GM18861 (cell line): ENCODE measurements at regions not wholly inside any gene's neighbourhood (a gene's known extent, or its start where the extent isn't known, plus 50 kb on each side); places are given as distances from the start of the nearest gene placed in this dataset.
"Not testable (repeated sequence)": the region's sequence is repeated elsewhere in the genome, so short reads cannot be mapped to it uniquely, and the experiment has no call there.

Experiments used
- ATAC-seq: cut with Tn5 transposase; IDR thresholded peaks from one replicate; pipeline ENCODE4 v1.9.1; 2021; ENCODE audit not compliant: unreplicated experiment

DNA sequence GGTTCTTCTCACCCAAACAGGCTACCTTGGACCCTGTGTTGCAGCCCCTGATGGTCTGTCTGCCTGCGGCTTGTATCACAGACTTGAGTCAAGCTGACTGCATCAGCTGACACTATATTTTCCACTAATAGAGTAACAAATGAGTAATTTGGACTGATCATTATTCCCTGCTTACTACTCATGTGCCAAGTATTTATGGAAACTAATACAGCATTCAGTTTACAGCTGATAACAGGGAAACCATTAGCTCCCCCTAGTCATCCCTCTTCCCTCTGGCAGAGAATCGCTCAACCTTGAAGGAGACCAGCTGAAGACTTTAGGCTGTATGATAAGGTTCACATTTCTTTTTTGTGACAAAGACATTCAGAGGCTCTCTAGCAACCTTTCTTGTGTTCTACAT lies 116.6 kb upstream of the SYT6 start:
- ATAC-seq = no peak

- no peak for ATAC-seq
Measured at GRCh38 chr1:114269539-114269938, 115.9 kb upstream of the SYT6 start.

DNA sequence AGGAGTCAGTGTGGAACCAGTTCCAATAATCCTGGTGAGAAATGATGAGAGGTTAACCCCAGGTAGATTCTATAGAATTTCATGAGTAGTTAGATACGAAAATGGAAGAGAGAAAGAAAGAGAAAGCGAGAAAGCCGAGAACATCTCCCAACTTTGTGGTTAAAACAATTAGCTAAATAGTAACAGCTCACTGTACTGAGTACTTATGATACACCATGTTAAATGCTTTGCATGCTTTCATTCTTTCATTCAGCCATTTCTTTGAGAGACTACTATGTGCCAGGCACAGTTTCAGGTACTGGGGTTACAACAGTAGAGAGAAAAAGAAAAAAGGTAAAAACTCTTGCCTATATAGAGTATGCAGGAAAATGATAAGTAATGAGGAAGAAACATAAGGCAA lies 109.7 kb upstream of the SYT6 start:
- ATAC-seq = peak; percentile 90

DNA sequence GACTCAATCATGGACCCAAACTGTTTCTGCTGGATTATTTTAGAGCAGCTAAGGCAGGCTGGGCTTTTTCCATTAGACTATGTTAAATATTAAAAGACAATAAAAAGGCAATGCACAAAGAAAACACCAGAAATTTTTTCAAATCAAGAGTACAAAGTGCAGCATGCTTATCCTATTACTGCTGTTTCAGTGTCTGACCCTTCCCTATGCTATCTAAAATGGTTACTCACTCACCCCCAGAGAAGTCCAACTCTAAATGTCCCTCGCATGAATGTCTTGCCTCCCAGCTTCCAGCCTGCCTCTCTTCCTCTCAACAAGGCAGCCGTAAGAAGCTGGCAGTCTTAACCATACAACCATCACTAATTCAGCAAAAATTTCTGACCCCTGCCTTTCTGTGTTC lies 108.7 kb upstream of the SYT6 start:
- ATAC-seq = no peak

- ATAC-seq = no peak
Measured at GRCh38 chr1:114260805-114261484, 107.3 kb upstream of the SYT6 start.

DNA sequence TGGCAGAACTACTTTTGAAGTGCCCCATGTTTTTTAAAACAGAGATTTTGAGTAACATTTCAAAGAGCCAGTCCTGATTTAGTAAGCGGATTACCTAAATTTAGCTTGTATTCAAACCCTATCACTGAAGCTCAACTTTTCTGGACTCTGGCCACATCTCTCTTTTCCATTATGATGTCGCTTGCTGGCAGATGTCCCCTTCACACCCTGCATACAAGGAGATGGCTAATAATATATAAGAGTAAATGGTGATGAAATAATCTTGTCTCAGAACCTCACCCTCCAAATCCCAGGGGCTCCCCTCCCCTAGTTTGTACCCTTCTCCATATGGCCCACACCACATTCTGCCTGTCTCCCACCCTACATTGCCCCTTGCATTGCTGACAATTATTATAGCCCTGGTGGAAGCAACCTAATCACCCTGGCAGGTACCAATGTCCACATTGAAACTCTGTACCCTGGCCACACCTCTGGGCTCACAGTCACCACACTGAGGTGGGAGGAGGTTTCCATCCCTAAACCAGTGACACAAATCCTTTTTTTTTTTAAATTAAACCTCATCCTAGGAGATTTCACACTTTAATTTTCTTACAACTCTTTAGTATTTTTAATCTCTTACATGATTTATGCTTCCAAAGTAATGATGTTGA lies 106.0 kb upstream of the SYT6 start:
- ATAC-seq = no peak

DNA sequence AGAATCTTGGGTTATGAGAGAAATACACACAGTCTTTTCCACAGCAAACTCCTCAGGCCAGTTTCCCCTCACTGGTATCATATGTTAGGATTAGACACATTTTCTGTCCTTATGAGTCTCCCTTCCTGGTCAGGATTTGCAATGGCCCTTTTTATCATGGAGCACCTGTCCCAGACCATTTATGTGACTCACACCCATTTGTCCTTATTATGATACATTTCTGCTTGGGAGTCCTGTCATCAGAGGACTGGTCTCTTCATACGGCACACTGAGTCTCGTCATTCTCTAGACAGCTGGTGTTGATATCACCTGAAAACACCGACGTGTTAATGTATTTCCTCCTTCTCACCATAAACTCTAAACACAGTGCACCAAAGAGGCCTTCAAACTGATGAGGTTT lies 105.0 kb upstream of the SYT6 start:
- no peak for ATAC-seq

DNA sequence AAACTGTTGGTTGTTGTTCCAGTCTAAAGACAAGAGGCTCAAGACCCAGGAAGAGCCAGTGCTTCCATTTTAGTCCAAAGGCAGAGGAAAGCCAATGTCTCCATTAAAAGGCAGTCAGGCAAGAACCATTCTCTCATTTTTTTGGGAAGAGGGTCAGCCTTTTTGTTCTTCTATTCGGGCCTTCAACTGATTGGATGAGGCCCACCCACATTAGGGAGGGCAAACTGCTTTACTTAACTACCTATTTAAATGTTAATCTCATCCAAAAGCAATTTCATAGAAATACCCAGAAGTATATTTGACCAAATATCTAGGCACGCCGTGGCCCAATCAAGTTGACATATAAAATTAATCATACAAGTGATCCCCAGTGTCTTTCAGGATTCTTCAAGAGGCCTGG lies 104.4 kb upstream of the SYT6 start:
- ATAC-seq = no peak

- no peak for ATAC-seq
Measured at GRCh38 chr1:114257554-114257953, 103.9 kb upstream of the SYT6 start.

- ATAC-seq = no peak
Measured at GRCh38 chr1:114253900-114254299, 100.2 kb upstream of the SYT6 start.

GRCh38 chr1:114251573-114251939 lies 97.9 kb upstream of the SYT6 start:
- no peak for ATAC-seq

DNA sequence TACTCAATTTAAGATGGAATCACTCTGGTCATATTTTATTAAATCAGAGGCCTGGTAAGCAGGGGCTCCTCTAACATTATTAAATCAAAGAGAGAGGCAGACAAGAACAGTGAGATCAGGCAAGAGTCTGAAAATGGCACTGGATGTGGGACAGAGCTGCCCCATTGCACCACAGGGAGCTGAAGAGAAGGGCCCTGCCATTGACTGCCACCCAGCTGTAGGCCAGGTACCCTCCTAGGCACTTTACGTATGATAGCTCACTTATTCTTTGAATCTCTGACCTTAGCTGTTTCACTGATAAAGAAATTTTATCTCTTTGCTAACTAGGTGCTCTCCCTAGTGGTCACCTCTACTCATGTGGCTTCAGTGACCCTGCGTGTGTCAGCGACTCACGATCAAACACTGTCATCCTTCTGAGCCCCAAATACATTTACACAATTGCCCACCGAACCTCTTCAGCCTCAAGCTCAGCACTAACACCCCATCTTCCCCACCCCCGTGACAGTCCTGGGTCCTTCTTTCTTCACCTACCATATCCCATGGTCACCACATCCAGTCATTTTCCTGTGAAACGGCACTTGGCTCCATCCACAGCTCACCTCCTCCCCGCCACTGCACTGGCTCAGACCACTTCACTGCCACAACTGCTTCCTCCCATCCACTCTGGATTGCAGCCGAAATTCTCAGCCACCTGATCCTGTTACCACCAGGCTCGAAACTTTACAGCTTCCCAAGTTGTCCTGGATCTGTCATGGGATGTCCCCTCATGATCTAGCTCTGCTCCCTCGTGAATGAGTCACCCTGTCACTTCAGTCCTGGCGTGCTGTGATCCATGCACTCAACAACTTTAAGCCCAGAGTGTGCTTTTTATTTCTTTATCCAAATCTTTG lies 97.3 kb upstream of the SYT6 start:
- ATAC-seq = no peak

- ATAC-seq = no peak
Measured at GRCh38 chr1:114249691-114250090, 96.0 kb upstream of the SYT6 start.

DNA sequence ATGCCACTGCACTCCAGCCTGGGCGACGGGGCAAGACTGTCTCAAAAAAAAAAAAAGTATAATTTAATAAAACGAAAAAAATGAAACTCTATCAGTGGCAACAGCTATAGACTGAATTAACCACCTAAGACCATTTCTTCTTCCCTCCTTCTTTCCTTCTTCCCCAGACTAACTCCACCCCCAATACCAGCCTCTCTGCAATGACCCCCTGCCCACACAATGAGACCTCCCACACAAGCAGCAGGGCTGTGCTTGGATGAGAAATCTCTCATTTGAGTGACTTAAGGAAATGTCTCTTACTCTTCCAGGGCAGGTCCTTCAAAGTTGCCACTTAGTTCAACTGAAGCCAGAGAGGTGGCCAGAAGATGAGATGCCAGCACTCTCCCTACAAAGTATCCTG lies 94.5 kb upstream of the SYT6 start:
- no peak for ATAC-seq

- not testable (repeated sequence) for ATAC-seq
Measured at GRCh38 chr1:114242531-114243210, 89.0 kb upstream of the SYT6 start.

GRCh38 chr1:114238053-114238452 lies 84.4 kb upstream of the SYT6 start:
- no peak for ATAC-seq

DNA sequence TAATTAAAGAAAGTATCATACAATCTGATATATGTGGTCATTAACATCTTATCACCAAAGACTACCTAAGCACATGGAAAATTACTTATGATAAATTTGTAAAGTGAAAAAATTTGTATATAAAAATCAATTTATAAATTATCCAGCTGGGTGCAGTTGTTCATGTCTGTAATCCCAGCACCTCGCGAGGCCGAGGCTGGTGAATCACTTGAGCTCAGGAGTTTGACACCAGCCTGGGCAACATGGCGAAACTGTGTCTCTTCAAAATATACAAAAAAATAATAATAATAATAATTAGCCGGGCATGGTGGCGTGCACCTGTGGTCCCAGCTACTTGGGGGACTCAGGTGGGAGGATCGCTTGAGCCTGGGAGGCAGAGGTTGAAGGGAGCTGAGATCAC lies 82.8 kb upstream of the SYT6 start:
- no peak for ATAC-seq

- no peak for ATAC-seq
Measured at GRCh38 chr1:114235960-114236359, 82.3 kb upstream of the SYT6 start.

- no peak for ATAC-seq
Measured at GRCh38 chr1:114235281-114235680, 81.6 kb upstream of the SYT6 start.

GRCh38 chr1:114234408-114235124 lies 80.9 kb upstream of the SYT6 start:
- ATAC-seq = peak; percentile 57

GRCh38 chr1:114232691-114233090 lies 79.0 kb upstream of the SYT6 start:
- ATAC-seq = no peak
